ENCODE measurements at regions not wholly inside any gene's neighbourhood (a gene's known extent, or its start where the extent isn't known, plus 50 kb on each side); places are given as distances from the start of the nearest gene placed in this dataset.

GRCh38 chr3:154850921-154851320 lies 229.2 kb upstream of the MME start:
- ATAC-seq (ENCODE audit: low read depth), result no peak
- Histone ChIP-seq H3K9ac (ENCODE audit: low read length) (no peak overlapping the region), H3K27me3 (replicated peaks in 1 of 4; ENCODE audit: control extremely low read depth in 1 of 4, control insufficient read depth in 3 of 4, insufficient read depth in 4 of 4, low read length in 3 of 4) (no peaks in the 10 kb centered on the region), H3K4me2 (replicated peaks; ENCODE audit: low read depth, low read length, poor library complexity, severe bottlenecking) (no peak overlapping the region), H3K79me2 (ENCODE audit: control insufficient read depth, insufficient read depth, low read length) (no peaks in the 10 kb centered on the region), H2AFZ (ENCODE audit: insufficient read depth, low read depth, low read length, poor library complexity, severe bottlenecking) (no peak overlapping the region), H4K20me1 (ENCODE audit: control insufficient read depth, insufficient read depth, low read length, poor library complexity, severe bottlenecking) (no peaks in the 10 kb centered on the region), H3K36me3 (replicated peaks in 1 of 2; ENCODE audit: control extremely low read depth in 1 of 2, control insufficient read depth in 1 of 2, extremely low read depth in 1 of 2, insufficient read depth in 2 of 2, low read length in 1 of 2) (no peaks in the 10 kb centered on the region), H3K9me3 (ENCODE audit: control extremely low read depth in 1 of 3, control insufficient read depth in 2 of 3, insufficient read depth in 1 of 3, low read length in 2 of 3) (no peaks in the 10 kb centered on the region), H3K27ac (ENCODE audit: low read length in 2 of 2) (no peak overlapping the region), H3K4me1 (ENCODE audit: control insufficient read depth in 2 of 2, insufficient read depth in 2 of 2, low read length in 2 of 2) (no peaks in the 10 kb centered on the region), H3K4me3 (ENCODE audit: control extremely low read depth in 1 of 5, extremely low read depth in 1 of 5, insufficient read depth in 1 of 5, low read depth in 2 of 5, low read length in 4 of 5) (no peak overlapping the region)
- POLR2A ChIA-PET, result no interaction called here
- no peak overlapping the region for H3K27ac Mint-ChIP-seq
- H3K4me1 Mint-ChIP-seq, result no peaks in the 10 kb centered on the region
- H3K4me3 Mint-ChIP-seq, result no peak overlapping the region
- H3K9me3 Mint-ChIP-seq (ENCODE audit: insufficient read depth), result no peaks in the 10 kb centered on the region
- DNase-seq, result no peak
- no peaks in the 10 kb centered on the region for H3K27me3 Mint-ChIP-seq
- intact Hi-C loops (cut with micrococcal nuclease), result no loop called here
- TF ChIP-seq EZH2 (IDR thresholded peaks at IDR 0.05; ENCODE audit: borderline replicate concordance, insufficient read depth, low read depth, low read length, poor library complexity, severe bottlenecking), result no peak
- no peak for TF ChIP-seq CTCF (IDR thresholded peaks at IDR 0.05)
- CTCF ChIA-PET, result no interaction called here
- WGBS (ENCODE audit: insufficient coverage), result no CpG with 5 or more reads among the region's 2 CpGs

- Mint-ChIP-seq H3K27me3 (no peaks in the 10 kb centered on the region), H3K4me3 (no peak overlapping the region), H3K4me1 (no peaks in the 10 kb centered on the region), H3K9me3 (ENCODE audit: insufficient read depth) (no peaks in the 10 kb centered on the region), H3K27ac (no peak overlapping the region)
- ATAC-seq (ENCODE audit: low read depth) (no peak), DNase-seq (no peak)
- intact Hi-C loops (cut with micrococcal nuclease), result no loop called here
- ChIA-PET POLR2A (no interaction called here), CTCF (no interaction called here)
- Histone ChIP-seq H3K36me3 (replicated peaks in 1 of 2; ENCODE audit: control extremely low read depth in 1 of 2, control insufficient read depth in 1 of 2, extremely low read depth in 1 of 2, insufficient read depth in 2 of 2, low read length in 1 of 2) (no peaks in the 10 kb centered on the region), H3K4me3 (ENCODE audit: control extremely low read depth in 1 of 5, extremely low read depth in 1 of 5, insufficient read depth in 1 of 5, low read depth in 2 of 5, low read length in 4 of 5) (no peak overlapping the region), H3K9me3 (ENCODE audit: control extremely low read depth in 1 of 3, control insufficient read depth in 2 of 3, insufficient read depth in 1 of 3, low read length in 2 of 3) (no peaks in the 10 kb centered on the region), H3K4me2 (replicated peaks; ENCODE audit: low read depth, low read length, poor library complexity, severe bottlenecking) (no peak overlapping the region), H3K9ac (ENCODE audit: low read length) (no peak overlapping the region), H3K27me3 (replicated peaks in 1 of 4; ENCODE audit: control extremely low read depth in 1 of 4, control insufficient read depth in 3 of 4, insufficient read depth in 4 of 4, low read length in 3 of 4) (no peaks in the 10 kb centered on the region), H2AFZ (ENCODE audit: insufficient read depth, low read depth, low read length, poor library complexity, severe bottlenecking) (no peak overlapping the region), H3K27ac (ENCODE audit: low read length in 2 of 2) (no peak overlapping the region), H4K20me1 (ENCODE audit: control insufficient read depth, insufficient read depth, low read length, poor library complexity, severe bottlenecking) (no peaks in the 10 kb centered on the region), H3K79me2 (ENCODE audit: control insufficient read depth, insufficient read depth, low read length) (no peaks in the 10 kb centered on the region), H3K4me1 (ENCODE audit: control insufficient read depth in 2 of 2, insufficient read depth in 2 of 2, low read length in 2 of 2) (no peaks in the 10 kb centered on the region)
- no peak for TF ChIP-seq EZH2 (IDR thresholded peaks at IDR 0.05; ENCODE audit: borderline replicate concordance, insufficient read depth, low read depth, low read length, poor library complexity, severe bottlenecking)
- no peak for TF ChIP-seq CTCF (IDR thresholded peaks at IDR 0.05)
- WGBS (ENCODE audit: insufficient coverage), result no CpG with 5 or more reads among the region's 2 CpGs
These were observed 230.7 kb upstream of the MME start for GRCh38 chr3:154849408-154849807.

Data from B cell (primary cell).